GM12878 (cell line): ENCODE measurements at regions not wholly inside any gene's neighbourhood (a gene's known extent, or its start where the extent isn't known, plus 50 kb on each side); places are given as distances from the start of the nearest gene placed in this dataset.

ENCODE experiments used
- ASH2L ChIP-seq: fragments of 300-600, 200-600 bp; sonication (generic); IDR thresholded peaks from 2 replicates; pipeline ENCODE4 v1.6.1; 2017; ENCODE audit warnings: low read depth, mild to moderate bottlenecking, borderline replicate concordance
- EP300 ChIP-seq, 2 experiments: fragments of 150-350 bp in 1 of 2; IDR thresholded peaks; 2 replicates each; pipeline ENCODE4 v1.6.1; 2011 to 2012; ENCODE audit warnings: low read depth in 2 of 2, low read length in 2 of 2, borderline replicate concordance in 1 of 2, improper control_type of control experiment in 1 of 2, inconsistent platforms in 1 of 2; ENCODE audit not compliant: control insufficient read depth in 1 of 2
- GATAD2B ChIP-seq: fragments of 450-650 bp; conservative IDR thresholded peaks from 2 replicates; pipeline ENCODE4 v1.6.1; 2017; ENCODE audit warnings: low read depth, mild to moderate bottlenecking, moderate library complexity
- KAT2A ChIP-seq: conservative IDR thresholded peaks from 2 replicates; pipeline ENCODE4 v1.6.1; 2011; ENCODE audit warnings: low read depth, low read length; ENCODE audit not compliant: control insufficient read depth
- MTA3 ChIP-seq: IDR thresholded peaks from 2 replicates; pipeline ENCODE4 v1.6.1; 2012; ENCODE audit warnings: low read length, inconsistent platforms, borderline replicate concordance
- MYB ChIP-seq: fragments of 150-350 bp; IDR thresholded peaks from 2 replicates; pipeline ENCODE4 v1.6.1; 2014; ENCODE audit warnings: mild to moderate bottlenecking, low read depth, low read length, borderline replicate concordance
- MYC ChIP-seq: IDR thresholded peaks from 2 replicates; pipeline ENCODE4 v1.6.1; 2011; ENCODE audit warnings: mild to moderate bottlenecking, low read length, moderate library complexity, inconsistent platforms; ENCODE audit not compliant: insufficient read depth, insufficient replicate concordance, insufficient read length, severe bottlenecking
- POLR2AphosphoS5 ChIP-seq: IDR thresholded peaks from 2 replicates; pipeline ENCODE4 v1.6.1; 2011; ENCODE audit warnings: mild to moderate bottlenecking, low read length, inconsistent platforms
- TAF1 ChIP-seq: IDR thresholded peaks from 2 replicates; pipeline ENCODE4 v1.6.1; 2011; ENCODE audit warnings: mild to moderate bottlenecking, low read depth, low read length, borderline replicate concordance
- ZBED1 ChIP-seq: IDR thresholded peaks from 2 replicates; pipeline ENCODE4 v1.6.1; 2016; ENCODE audit warnings: borderline replicate concordance
- TF ChIP-seq, protein P1 (sequence below): IDR thresholded peaks from 2 replicates; pipeline ENCODE4 v1.6.1; 2011; ENCODE audit warnings: mild to moderate bottlenecking, low read depth, low read length, moderate library complexity; ENCODE audit not compliant: insufficient replicate concordance
- TF ChIP-seq, protein P2 (sequence below), 3 experiments: IDR thresholded peaks in 2 of 3; conservative IDR thresholded peaks in 1 of 3; 2 replicates each; pipeline ENCODE4 v1.5.1; 2011; ENCODE audit warnings: low read depth in 3 of 3, low read length in 3 of 3, mild to moderate bottlenecking in 3 of 3, control low read depth in 2 of 3, moderate library complexity in 2 of 3, inconsistent platforms in 1 of 3, mixed read lengths in 1 of 3; ENCODE audit not compliant: control insufficient read depth in 2 of 3, insufficient read depth in 1 of 3; ENCODE audit errors: extremely low read depth in 1 of 3
- TF ChIP-seq, protein P3 (sequence below): IDR thresholded peaks from 2 replicates; pipeline ENCODE4 v1.6.1; 2012; ENCODE audit warnings: low read depth, low read length, improper control_type of control experiment
- TF ChIP-seq, protein P4 (sequence below): fragments of 450-650 bp; conservative IDR thresholded peaks from 2 replicates; pipeline ENCODE4 v1.6.1; 2017; ENCODE audit warnings: mild to moderate bottlenecking, moderate library complexity

DNA sequence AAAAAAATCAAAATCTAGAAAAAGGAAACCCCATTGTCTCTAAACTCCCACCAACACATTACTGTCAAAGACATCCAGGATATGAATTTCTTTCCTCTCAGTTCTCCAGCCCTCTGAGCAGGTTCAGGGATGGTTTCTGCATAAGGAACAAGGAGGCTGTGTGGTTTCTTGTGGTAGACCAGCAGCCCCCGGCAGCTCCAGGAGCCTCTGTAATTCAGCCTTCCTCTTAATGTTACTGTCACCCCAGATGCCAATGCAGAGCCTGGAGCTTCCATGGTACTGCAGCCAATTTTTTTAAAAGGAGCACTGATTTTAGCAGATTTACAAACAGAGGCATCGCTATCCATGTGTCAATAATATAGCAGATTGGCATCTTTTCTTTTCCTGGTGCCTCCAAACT is 100.6 kb upstream of the FAM216B start:
- TF ChIP-seq KAT2A, result no peak
- TF ChIP-seq, protein P1, sequence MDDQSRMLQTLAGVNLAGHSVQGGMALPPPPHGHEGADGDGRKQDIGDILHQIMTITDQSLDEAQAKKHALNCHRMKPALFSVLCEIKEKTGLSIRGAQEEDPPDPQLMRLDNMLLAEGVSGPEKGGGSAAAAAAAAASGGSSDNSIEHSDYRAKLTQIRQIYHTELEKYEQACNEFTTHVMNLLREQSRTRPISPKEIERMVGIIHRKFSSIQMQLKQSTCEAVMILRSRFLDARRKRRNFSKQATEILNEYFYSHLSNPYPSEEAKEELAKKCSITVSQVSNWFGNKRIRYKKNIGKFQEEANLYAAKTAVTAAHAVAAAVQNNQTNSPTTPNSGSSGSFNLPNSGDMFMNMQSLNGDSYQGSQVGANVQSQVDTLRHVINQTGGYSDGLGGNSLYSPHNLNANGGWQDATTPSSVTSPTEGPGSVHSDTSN, result no peak
- no peak for TF ChIP-seq TAF1
- TF ChIP-seq, protein P2, sequence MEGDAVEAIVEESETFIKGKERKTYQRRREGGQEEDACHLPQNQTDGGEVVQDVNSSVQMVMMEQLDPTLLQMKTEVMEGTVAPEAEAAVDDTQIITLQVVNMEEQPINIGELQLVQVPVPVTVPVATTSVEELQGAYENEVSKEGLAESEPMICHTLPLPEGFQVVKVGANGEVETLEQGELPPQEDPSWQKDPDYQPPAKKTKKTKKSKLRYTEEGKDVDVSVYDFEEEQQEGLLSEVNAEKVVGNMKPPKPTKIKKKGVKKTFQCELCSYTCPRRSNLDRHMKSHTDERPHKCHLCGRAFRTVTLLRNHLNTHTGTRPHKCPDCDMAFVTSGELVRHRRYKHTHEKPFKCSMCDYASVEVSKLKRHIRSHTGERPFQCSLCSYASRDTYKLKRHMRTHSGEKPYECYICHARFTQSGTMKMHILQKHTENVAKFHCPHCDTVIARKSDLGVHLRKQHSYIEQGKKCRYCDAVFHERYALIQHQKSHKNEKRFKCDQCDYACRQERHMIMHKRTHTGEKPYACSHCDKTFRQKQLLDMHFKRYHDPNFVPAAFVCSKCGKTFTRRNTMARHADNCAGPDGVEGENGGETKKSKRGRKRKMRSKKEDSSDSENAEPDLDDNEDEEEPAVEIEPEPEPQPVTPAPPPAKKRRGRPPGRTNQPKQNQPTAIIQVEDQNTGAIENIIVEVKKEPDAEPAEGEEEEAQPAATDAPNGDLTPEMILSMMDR (IDR thresholded peaks at IDR 0.05 in 2 of 3, conservative IDR thresholded peaks at IDR 0.05 in 1 of 3; ENCODE audit: control insufficient read depth in 2 of 3, extremely low read depth in 1 of 3, insufficient read depth in 1 of 3, low read depth in 3 of 3, low read length in 3 of 3), result no peak
- no peak for TF ChIP-seq POLR2AphosphoS5
- no peak for TF ChIP-seq EP300 (IDR thresholded peaks at IDR 0.05; ENCODE audit: borderline replicate concordance in 1 of 2, control insufficient read depth in 1 of 2, low read depth in 2 of 2, low read length in 2 of 2)
- no peak for TF ChIP-seq ASH2L
- no peak for TF ChIP-seq MYB
- no peak for TF ChIP-seq ZBED1
- no peak for TF ChIP-seq GATAD2B
- TF ChIP-seq, protein P3, sequence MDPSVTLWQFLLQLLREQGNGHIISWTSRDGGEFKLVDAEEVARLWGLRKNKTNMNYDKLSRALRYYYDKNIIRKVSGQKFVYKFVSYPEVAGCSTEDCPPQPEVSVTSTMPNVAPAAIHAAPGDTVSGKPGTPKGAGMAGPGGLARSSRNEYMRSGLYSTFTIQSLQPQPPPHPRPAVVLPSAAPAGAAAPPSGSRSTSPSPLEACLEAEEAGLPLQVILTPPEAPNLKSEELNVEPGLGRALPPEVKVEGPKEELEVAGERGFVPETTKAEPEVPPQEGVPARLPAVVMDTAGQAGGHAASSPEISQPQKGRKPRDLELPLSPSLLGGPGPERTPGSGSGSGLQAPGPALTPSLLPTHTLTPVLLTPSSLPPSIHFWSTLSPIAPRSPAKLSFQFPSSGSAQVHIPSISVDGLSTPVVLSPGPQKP, result no peak
- TF ChIP-seq MTA3, result no peak
- TF ChIP-seq, protein P4, sequence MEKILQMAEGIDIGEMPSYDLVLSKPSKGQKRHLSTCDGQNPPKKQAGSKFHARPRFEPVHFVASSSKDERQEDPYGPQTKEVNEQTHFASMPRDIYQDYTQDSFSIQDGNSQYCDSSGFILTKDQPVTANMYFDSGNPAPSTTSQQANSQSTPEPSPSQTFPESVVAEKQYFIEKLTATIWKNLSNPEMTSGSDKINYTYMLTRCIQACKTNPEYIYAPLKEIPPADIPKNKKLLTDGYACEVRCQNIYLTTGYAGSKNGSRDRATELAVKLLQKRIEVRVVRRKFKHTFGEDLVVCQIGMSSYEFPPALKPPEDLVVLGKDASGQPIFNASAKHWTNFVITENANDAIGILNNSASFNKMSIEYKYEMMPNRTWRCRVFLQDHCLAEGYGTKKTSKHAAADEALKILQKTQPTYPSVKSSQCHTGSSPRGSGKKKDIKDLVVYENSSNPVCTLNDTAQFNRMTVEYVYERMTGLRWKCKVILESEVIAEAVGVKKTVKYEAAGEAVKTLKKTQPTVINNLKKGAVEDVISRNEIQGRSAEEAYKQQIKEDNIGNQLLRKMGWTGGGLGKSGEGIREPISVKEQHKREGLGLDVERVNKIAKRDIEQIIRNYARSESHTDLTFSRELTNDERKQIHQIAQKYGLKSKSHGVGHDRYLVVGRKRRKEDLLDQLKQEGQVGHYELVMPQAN, result no peak
- TF ChIP-seq MYC, result no peak
